Astrocyte (in vitro differentiated cells and primary cell): ENCODE measurements at regions not wholly inside any gene's neighbourhood (a gene's known extent, or its start where the extent isn't known, plus 50 kb on each side); places are given as distances from the start of the nearest gene placed in this dataset.

Source experiments
- DNase-seq: peaks from one replicate; pipeline ENCODE4 v3.0.0-alpha.2; 2010; ENCODE audit warnings: low read depth
- FAIRE-seq: peaks from 2 replicates; lab custom pipeline; 2011; peaks lifted over from hg19 to GRCh38; lab: Jason Lieb, UNC
- H2AFZ ChIP-seq: 2 replicates; pipeline ENCODE4 v1.6.0; 2012; ENCODE audit warnings: low read depth, low read length, inconsistent platforms
- H3K27ac ChIP-seq: 2 replicates; pipeline ENCODE4 v1.5.1; 2011; ENCODE audit warnings: low read depth, low read length, inconsistent platforms
- H3K27me3 ChIP-seq: 2 replicates; pipeline ENCODE4 v1.6.0; 2011; ENCODE audit warnings: low read length, inconsistent platforms; ENCODE audit not compliant: insufficient read depth
- H3K36me3 ChIP-seq: 2 replicates; pipeline ENCODE4 v1.5.1; 2011; ENCODE audit warnings: low read length, inconsistent platforms; ENCODE audit not compliant: insufficient read depth
- H3K4me1 ChIP-seq: 2 replicates; pipeline ENCODE4 v1.5.1; 2011; ENCODE audit warnings: low read length, inconsistent platforms; ENCODE audit not compliant: insufficient read depth
- H3K4me2 ChIP-seq: 2 replicates; pipeline ENCODE4 v1.6.0; 2012; ENCODE audit warnings: low read length, inconsistent platforms
- H3K4me3 ChIP-seq: 2 replicates; pipeline ENCODE4 v1.5.1; 2011; ENCODE audit warnings: low read depth, mild to moderate bottlenecking, low read length, inconsistent platforms; ENCODE audit not compliant: insufficient read depth
- H3K79me2 ChIP-seq: 2 replicates; pipeline ENCODE4 v1.6.0; 2012; ENCODE audit warnings: mild to moderate bottlenecking, low read length, inconsistent platforms; ENCODE audit not compliant: insufficient read depth
- H3K9ac ChIP-seq: 2 replicates; pipeline ENCODE4 v1.6.0; 2012; ENCODE audit warnings: mild to moderate bottlenecking, low read length, inconsistent platforms
- H3K9me3 ChIP-seq: 2 replicates; pipeline ENCODE4 v1.5.1; 2012; ENCODE audit warnings: low read depth, mild to moderate bottlenecking, low read length, inconsistent platforms; ENCODE audit not compliant: insufficient read depth
- H4K20me1 ChIP-seq: 2 replicates; pipeline ENCODE4 v1.6.0; 2012; ENCODE audit warnings: low read length, inconsistent platforms; ENCODE audit not compliant: insufficient read depth
- H3K27ac Mint-ChIP-seq: one replicate; pipeline ENCODE4 v1.8.0; 2021; ENCODE audit warnings: mild to moderate bottlenecking, mixed read lengths; ENCODE audit not compliant: unreplicated experiment
- H3K27me3 Mint-ChIP-seq: one replicate; pipeline ENCODE4 v1.8.0; 2021; ENCODE audit warnings: low read depth, mixed read lengths; ENCODE audit not compliant: unreplicated experiment
- H3K36me3 Mint-ChIP-seq: one replicate; pipeline ENCODE4 v1.8.0; 2021; ENCODE audit warnings: low read depth, mixed read lengths; ENCODE audit not compliant: unreplicated experiment
- H3K4me1 Mint-ChIP-seq: one replicate; pipeline ENCODE4 v1.8.0; 2021; ENCODE audit warnings: low read depth, mixed read lengths; ENCODE audit not compliant: unreplicated experiment
- H3K4me3 Mint-ChIP-seq: one replicate; pipeline ENCODE4 v1.8.0; 2021; ENCODE audit warnings: mild to moderate bottlenecking, moderate library complexity, mixed read lengths; ENCODE audit not compliant: unreplicated experiment
- H3K9me3 Mint-ChIP-seq: one replicate; pipeline ENCODE4 v1.8.0; 2021; ENCODE audit warnings: mild to moderate bottlenecking, mixed read lengths; ENCODE audit not compliant: unreplicated experiment
- CTCF ChIP-seq: IDR thresholded peaks from 2 replicates; pipeline ENCODE4 v1.5.1; 2011; ENCODE audit warnings: low read depth, mild to moderate bottlenecking, inconsistent platforms, low read length, moderate library complexity; ENCODE audit not compliant: insufficient read depth
- EZH2 ChIP-seq: IDR thresholded peaks from 2 replicates; pipeline ENCODE4 v1.6.1; 2012; ENCODE audit warnings: mild to moderate bottlenecking, low read length, inconsistent platforms; ENCODE audit not compliant: insufficient read depth

GRCh38 chr10:131842351-131843088, 58.3 kb upstream of the PPP2R2D start:
- Histone ChIP-seq H3K27me3 (no peaks in the 10 kb centered on the region), H3K4me3 (no peak overlapping the region), H3K36me3 (no peaks in the 10 kb centered on the region), H4K20me1 (no peaks in the 10 kb centered on the region), H3K27ac (no peak overlapping the region), H3K9me3 (no peaks in the 10 kb centered on the region), H3K4me2 (no peak overlapping the region), H3K9ac (no peak overlapping the region), H2AFZ (no peak overlapping the region), H3K4me1 (no peaks in the 10 kb centered on the region), H3K79me2 (no peaks in the 10 kb centered on the region)
- Mint-ChIP-seq H3K36me3 (no peaks in the 10 kb centered on the region), H3K27ac (no peak overlapping the region), H3K4me1 (no peaks in the 10 kb centered on the region), H3K9me3 (no peaks in the 10 kb centered on the region), H3K27me3 (peaks cover 34% of the 10 kb centered on the region), H3K4me3 (no peak overlapping the region)
- FAIRE-seq (no peak), DNase-seq (no peak)
- no peak for TF ChIP-seq CTCF
- TF ChIP-seq EZH2 = no peak

- H3K27me3 ChIP-seq = no peaks in the 10 kb centered on the region
- Mint-ChIP-seq H3K4me1 (no peaks in the 10 kb centered on the region), H3K4me3 (no peak overlapping the region), H3K9me3 (no peaks in the 10 kb centered on the region), H3K36me3 (no peaks in the 10 kb centered on the region), H3K27ac (no peak overlapping the region), H3K27me3 (peaks cover 31% of the 10 kb centered on the region)
- H3K4me1 ChIP-seq = no peaks in the 10 kb centered on the region
- DNase-seq = no peak
- no peak for TF ChIP-seq CTCF
- TF ChIP-seq EZH2 = no peak
- H3K36me3 ChIP-seq = no peaks in the 10 kb centered on the region
- H3K4me2 ChIP-seq = no peak overlapping the region
- no peak overlapping the region for H3K4me3 ChIP-seq
- H3K79me2 ChIP-seq = no peaks in the 10 kb centered on the region
- no peak for FAIRE-seq
- H3K9me3 ChIP-seq = no peaks in the 10 kb centered on the region
- H3K9ac ChIP-seq = no peak overlapping the region
- no peaks in the 10 kb centered on the region for H4K20me1 ChIP-seq
- no peak overlapping the region for H2AFZ ChIP-seq
- no peak overlapping the region for H3K27ac ChIP-seq
These were observed 57.7 kb upstream of the PPP2R2D start for GRCh38 chr10:131843089-131843595.

GRCh38 chr10:131843881-131844284, 56.9 kb upstream of the PPP2R2D start:
- Histone ChIP-seq H2AFZ (no peak overlapping the region), H3K79me2 (no peaks in the 10 kb centered on the region), H3K9me3 (no peaks in the 10 kb centered on the region), H3K27me3 (no peaks in the 10 kb centered on the region), H3K36me3 (no peaks in the 10 kb centered on the region), H3K4me2 (no peak overlapping the region), H3K4me3 (no peak overlapping the region), H3K4me1 (no peaks in the 10 kb centered on the region), H3K27ac (no peak overlapping the region), H4K20me1 (no peaks in the 10 kb centered on the region), H3K9ac (no peak overlapping the region)
- no peaks in the 10 kb centered on the region for H3K4me1 Mint-ChIP-seq
- H3K36me3 Mint-ChIP-seq = no peaks in the 10 kb centered on the region
- H3K4me3 Mint-ChIP-seq = no peak overlapping the region
- H3K9me3 Mint-ChIP-seq = no peaks in the 10 kb centered on the region
- no peak for TF ChIP-seq EZH2
- H3K27ac Mint-ChIP-seq = no peak overlapping the region
- DNase-seq = no peak
- no peak for FAIRE-seq
- peaks cover 30% of the 10 kb centered on the region for H3K27me3 Mint-ChIP-seq
